Natural killer cell (primary cell): ENCODE measurements at regions not wholly inside any gene's neighbourhood (a gene's known extent, or its start where the extent isn't known, plus 50 kb on each side); places are given as distances from the start of the nearest gene placed in this dataset.

Experiments
- ATAC-seq, 3 donors: fragments of 150-1000 bp in 2 of 3; fragments of 200-7000 bp in 1 of 3; cut with Tn5 transposase; 1 replicate in 1 of 3; 2 replicates in 2 of 3; pipeline ENCODE4 v1.10.0; 2021; ENCODE audit warnings: mild to moderate bottlenecking in 2 of 3, moderate library complexity in 2 of 3
- DNase-seq, 2 donors: peaks; one replicate each; pipeline versions ENCODE4 v3.0.0 to v3.0.0-alpha.2; 2013 to 2021; ENCODE audit warnings: mixed read lengths in 1 of 2
- H3K27ac ChIP-seq: one replicate; pipeline ENCODE4 v1.5.1; 2013; ENCODE audit warnings: mild to moderate bottlenecking, low read length
- H3K27me3 ChIP-seq: one replicate; pipeline ENCODE4 v1.6.1; 2013; ENCODE audit warnings: low read length; ENCODE audit not compliant: control insufficient read depth, insufficient read depth
- H3K36me3 ChIP-seq: one replicate; pipeline ENCODE4 v1.6.1; 2013; ENCODE audit warnings: low read length; ENCODE audit not compliant: control insufficient read depth, insufficient read depth
- H3K4me1 ChIP-seq: one replicate; pipeline ENCODE4 v1.6.1; 2013; ENCODE audit warnings: low read length; ENCODE audit not compliant: control insufficient read depth, insufficient read depth
- H3K4me3 ChIP-seq: one replicate; pipeline ENCODE4 v1.5.1; 2013; ENCODE audit warnings: low read length
- H3K9me3 ChIP-seq: one replicate; pipeline ENCODE4 v1.6.1; 2013; ENCODE audit warnings: low read length; ENCODE audit not compliant: control insufficient read depth, insufficient read depth
- H3K27ac Mint-ChIP-seq, 2 donors: one replicate each; pipeline ENCODE4 v1.8.0; 2022; ENCODE audit warnings: mild to moderate bottlenecking in 2 of 2, mixed read lengths in 2 of 2, moderate library complexity in 1 of 2
- H3K27me3 Mint-ChIP-seq, 2 donors: one replicate each; pipeline ENCODE4 v1.8.0; 2022; ENCODE audit warnings: low read depth in 2 of 2, mixed read lengths in 2 of 2
- H3K36me3 Mint-ChIP-seq: one replicate; pipeline ENCODE4 v1.8.0; 2022; ENCODE audit warnings: mixed read lengths
- H3K4me1 Mint-ChIP-seq, 2 donors: one replicate each; pipeline ENCODE4 v1.8.0; 2022; ENCODE audit warnings: mixed read lengths in 2 of 2
- H3K4me3 Mint-ChIP-seq: one replicate; pipeline ENCODE4 v1.8.0; 2022; ENCODE audit warnings: mild to moderate bottlenecking, moderate library complexity, mixed read lengths
- H3K9me3 Mint-ChIP-seq, 2 donors: one replicate each; pipeline ENCODE4 v1.8.0; 2022; ENCODE audit warnings: mixed read lengths in 2 of 2
- WGBS: methylation state at CpG from one replicate; pipeline ENCODE4 v1.1.7; 2013; ENCODE audit warnings: missing lambda C conversion rate; ENCODE audit not compliant: insufficient coverage; 5-methylcytosine and 5-hydroxymethylcytosine counted together
- intact Hi-C: fragments of 100-400 bp; cut with micrococcal nuclease; formaldehyde crosslinking; loops from one replicate; pipeline ENCODE4 v1.14.2; 2022
- TF ChIP-seq, protein P1 (sequence below): fragments of 200-600 bp; IDR thresholded peaks from one replicate; pipeline ENCODE4 v1.8.0; 2022; ENCODE audit warnings: antibody characterized with exemption

DNA sequence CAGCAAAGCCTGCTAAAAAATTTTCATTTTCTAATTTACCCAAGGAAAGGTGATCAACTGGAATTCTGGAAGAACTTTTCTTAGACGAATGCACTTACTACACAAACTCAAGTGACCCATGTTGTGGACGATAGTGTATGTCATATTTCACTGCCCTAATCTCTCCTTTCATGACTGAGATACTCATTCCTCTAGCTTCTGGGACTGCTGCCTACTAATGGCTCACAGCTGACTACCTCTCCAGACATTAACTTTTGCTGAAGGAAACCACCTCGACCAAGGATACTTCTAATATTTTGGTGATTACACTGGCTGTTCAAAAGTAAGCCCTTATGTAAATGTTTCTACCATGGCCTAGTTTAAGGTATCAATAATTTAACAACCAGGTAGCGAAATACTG lies 959.9 kb upstream of the GHITM start:
- intact Hi-C loops = no loop called here
- H3K9me3 Mint-ChIP-seq = peaks cover 11 to 14% of the 10 kb centered on the region in 2 donors
- no peak for ATAC-seq
- H3K9me3 ChIP-seq = no peaks in the 10 kb centered on the region
- no peaks in the 10 kb centered on the region for H3K36me3 ChIP-seq
- H3K4me3 ChIP-seq = no peak overlapping the region
- no peaks in the 10 kb centered on the region for H3K36me3 Mint-ChIP-seq
- H3K27me3 ChIP-seq = no peaks in the 10 kb centered on the region
- H3K27ac Mint-ChIP-seq = no peak overlapping the region
- H3K27me3 Mint-ChIP-seq = no peaks in the 10 kb centered on the region
- H3K4me1 Mint-ChIP-seq = no peaks in the 10 kb centered on the region
- no peak overlapping the region for H3K27ac ChIP-seq
- TF ChIP-seq, protein P1, sequence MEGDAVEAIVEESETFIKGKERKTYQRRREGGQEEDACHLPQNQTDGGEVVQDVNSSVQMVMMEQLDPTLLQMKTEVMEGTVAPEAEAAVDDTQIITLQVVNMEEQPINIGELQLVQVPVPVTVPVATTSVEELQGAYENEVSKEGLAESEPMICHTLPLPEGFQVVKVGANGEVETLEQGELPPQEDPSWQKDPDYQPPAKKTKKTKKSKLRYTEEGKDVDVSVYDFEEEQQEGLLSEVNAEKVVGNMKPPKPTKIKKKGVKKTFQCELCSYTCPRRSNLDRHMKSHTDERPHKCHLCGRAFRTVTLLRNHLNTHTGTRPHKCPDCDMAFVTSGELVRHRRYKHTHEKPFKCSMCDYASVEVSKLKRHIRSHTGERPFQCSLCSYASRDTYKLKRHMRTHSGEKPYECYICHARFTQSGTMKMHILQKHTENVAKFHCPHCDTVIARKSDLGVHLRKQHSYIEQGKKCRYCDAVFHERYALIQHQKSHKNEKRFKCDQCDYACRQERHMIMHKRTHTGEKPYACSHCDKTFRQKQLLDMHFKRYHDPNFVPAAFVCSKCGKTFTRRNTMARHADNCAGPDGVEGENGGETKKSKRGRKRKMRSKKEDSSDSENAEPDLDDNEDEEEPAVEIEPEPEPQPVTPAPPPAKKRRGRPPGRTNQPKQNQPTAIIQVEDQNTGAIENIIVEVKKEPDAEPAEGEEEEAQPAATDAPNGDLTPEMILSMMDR = no peak
- DNase-seq = no peak
- H3K4me1 ChIP-seq = no peaks in the 10 kb centered on the region
- no peak overlapping the region for H3K4me3 Mint-ChIP-seq
- WGBS = 77% methylated on average over 4 of the region's 4 CpGs

DNA sequence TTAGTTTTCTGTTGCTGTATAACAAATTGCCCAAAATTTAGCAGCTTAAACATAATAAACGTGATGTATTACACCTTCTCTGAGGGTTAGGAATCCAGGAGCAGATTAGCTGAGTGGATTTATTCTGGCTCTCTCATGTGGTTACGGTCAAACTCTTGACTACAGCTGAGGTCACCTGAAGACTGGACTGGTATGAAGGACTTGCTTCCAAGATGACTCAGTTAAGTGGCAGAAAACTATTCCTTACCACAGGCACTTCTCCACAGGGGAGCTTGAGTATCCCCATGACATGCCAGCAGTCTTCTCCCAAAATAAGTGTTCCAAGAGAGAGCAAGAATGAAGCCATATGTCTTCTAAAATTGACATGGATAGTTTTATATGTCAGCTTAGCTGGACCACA lies 957.2 kb upstream of the GHITM start:
- Mint-ChIP-seq H3K27ac (no peak overlapping the region), H3K9me3 (peaks cover 11 to 15% of the 10 kb centered on the region in 2 donors), H3K4me1 (no peaks in the 10 kb centered on the region), H3K27me3 (no peaks in the 10 kb centered on the region), H3K4me3 (no peak overlapping the region), H3K36me3 (no peaks in the 10 kb centered on the region)
- Histone ChIP-seq H3K4me1 (no peaks in the 10 kb centered on the region), H3K36me3 (no peaks in the 10 kb centered on the region), H3K9me3 (no peaks in the 10 kb centered on the region), H3K27ac (no peak overlapping the region), H3K4me3 (no peak overlapping the region), H3K27me3 (no peaks in the 10 kb centered on the region)
- TF ChIP-seq, protein P1 = no peak
- no peak for ATAC-seq
- intact Hi-C loops = no loop called here
- 73% methylated on average over 2 of the region's 2 CpGs for WGBS
- no peak for DNase-seq

DNA sequence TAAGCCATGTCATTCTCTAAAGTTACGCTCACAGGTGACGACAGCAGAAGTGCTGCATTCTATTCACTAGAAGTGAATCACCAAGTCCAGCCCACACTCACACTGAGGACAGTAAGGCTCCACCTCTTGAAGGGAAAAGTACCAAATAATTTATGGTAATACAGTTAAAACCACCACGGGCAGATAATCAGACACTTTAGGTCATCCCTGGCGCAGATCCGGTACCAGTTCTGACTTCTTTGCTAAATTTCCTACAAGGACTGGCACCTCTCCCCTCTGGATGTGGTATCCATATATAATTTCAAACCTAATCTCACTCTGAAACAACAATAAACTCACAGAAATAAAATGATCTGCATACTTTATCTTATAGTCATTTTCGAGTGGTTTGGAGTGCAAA lies 954.7 kb upstream of the GHITM start:
- no peaks in the 10 kb centered on the region for H3K27me3 ChIP-seq
- H3K27ac Mint-ChIP-seq = no peak overlapping the region
- H3K27ac ChIP-seq = no peak overlapping the region
- peaks cover 8 to 18% of the 10 kb centered on the region in 2 donors for H3K9me3 Mint-ChIP-seq
- H3K27me3 Mint-ChIP-seq = no peaks in the 10 kb centered on the region
- intact Hi-C loops = no loop called here
- no peaks in the 10 kb centered on the region for H3K4me1 ChIP-seq
- DNase-seq (no peak), ATAC-seq (no peak)
- TF ChIP-seq, protein P1 = no peak
- H3K36me3 ChIP-seq = no peaks in the 10 kb centered on the region
- H3K9me3 ChIP-seq = no peaks in the 10 kb centered on the region
- H3K4me1 Mint-ChIP-seq = no peaks in the 10 kb centered on the region
- no peak overlapping the region for H3K4me3 Mint-ChIP-seq
- 85% methylated on average over 6 of the region's 6 CpGs for WGBS
- no peak overlapping the region for H3K4me3 ChIP-seq
- H3K36me3 Mint-ChIP-seq = no peaks in the 10 kb centered on the region

DNA sequence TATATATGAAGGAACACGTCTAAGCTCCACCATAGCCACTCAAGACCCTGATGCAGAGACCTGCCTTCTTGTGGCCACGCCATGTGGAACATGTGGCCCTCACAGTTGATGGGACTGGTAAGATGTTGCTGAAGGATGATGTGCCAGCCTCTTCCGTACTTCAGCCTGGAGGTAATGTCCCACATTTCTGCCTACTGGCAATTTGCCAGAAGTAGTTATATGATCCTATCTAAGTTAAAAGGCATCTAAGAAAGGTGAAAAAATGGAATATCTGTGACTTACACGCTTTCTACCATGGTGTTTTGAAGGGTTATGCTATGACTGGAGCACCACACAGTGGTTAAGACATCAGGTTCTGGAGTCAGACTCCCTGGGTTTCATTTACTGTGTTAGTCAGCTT lies 948.7 kb upstream of the GHITM start:
- Mint-ChIP-seq H3K27me3 (no peaks in the 10 kb centered on the region), H3K27ac (no peak overlapping the region), H3K4me1 (no peaks in the 10 kb centered on the region), H3K9me3 (peaks cover 7% of the 10 kb centered on the region in 2 donors), H3K4me3 (no peak overlapping the region), H3K36me3 (no peaks in the 10 kb centered on the region)
- intact Hi-C loops = no loop called here
- ATAC-seq = no peak
- Histone ChIP-seq H3K4me3 (no peak overlapping the region), H3K4me1 (no peaks in the 10 kb centered on the region), H3K36me3 (no peaks in the 10 kb centered on the region), H3K9me3 (no peaks in the 10 kb centered on the region), H3K27ac (no peak overlapping the region), H3K27me3 (no peaks in the 10 kb centered on the region)
- TF ChIP-seq, protein P1 = no peak
- no peak for DNase-seq
- WGBS = 74% methylated on average over 4 of the region's 4 CpGs
